Endothelial cell of umbilical vein (primary cell): ENCODE measurements at regions not wholly inside any gene's neighbourhood (a gene's known extent, or its start where the extent isn't known, plus 50 kb on each side); places are given as distances from the start of the nearest gene placed in this dataset.

Source experiments
- CTCF ChIP-seq, 2 donors: IDR thresholded peaks; 1 replicate in 1 of 2; 2 replicates in 1 of 2; pipeline ENCODE4 v1.5.1; 2011; ENCODE audit warnings: low read length in 2 of 2, mild to moderate bottlenecking in 2 of 2, moderate library complexity in 2 of 2, control low read depth in 1 of 2, inconsistent platforms in 1 of 2, low read depth in 1 of 2; ENCODE audit not compliant: insufficient read depth in 1 of 2; ENCODE audit errors: extremely low read depth in 1 of 2
- EZH2 ChIP-seq: IDR thresholded peaks from 2 replicates; pipeline ENCODE4 v1.6.1; 2012; ENCODE audit warnings: borderline replicate concordance, low read depth, mild to moderate bottlenecking, moderate library complexity, low read length, inconsistent platforms; ENCODE audit not compliant: severe bottlenecking
- POLR2AphosphoS5 ChIP-seq: IDR thresholded peaks from 2 replicates; pipeline ENCODE4 v1.6.1; 2012; ENCODE audit warnings: low read depth, mild to moderate bottlenecking, control low read depth, low read length, moderate library complexity; ENCODE audit not compliant: insufficient read depth

GRCh38 chr18:72128649-72129048 lies 415.5 kb downstream of the CBLN2 start:
- no peak for TF ChIP-seq EZH2
- TF ChIP-seq CTCF (IDR thresholded peaks at IDR 0.05; ENCODE audit: extremely low read depth in 1 of 2, insufficient read depth in 1 of 2, low read depth in 1 of 2, low read length in 2 of 2), result no peak
- TF ChIP-seq POLR2AphosphoS5, result no peak
